Liver (tissue), 3 donors: ENCODE measurements at regions not wholly inside any gene's neighbourhood (a gene's known extent, or its start where the extent isn't known, plus 50 kb on each side); places are given as distances from the start of the nearest gene placed in this dataset.

Experiments
- EGR1 ChIP-seq, 2 donors: IDR thresholded peaks; 2 replicates each; pipeline ENCODE4 v1.6.1; 2016 to 2018; ENCODE audit warnings: antibody characterized with exemption in 2 of 2, low read depth in 2 of 2
- GABPA ChIP-seq, 2 donors: IDR thresholded peaks in 1 of 2; conservative IDR thresholded peaks in 1 of 2; 2 replicates each; pipeline ENCODE4 v1.6.1; 2016; ENCODE audit warnings: antibody characterized with exemption in 2 of 2, mild to moderate bottlenecking in 1 of 2, moderate library complexity in 1 of 2
- RAD21 ChIP-seq, 2 donors: IDR thresholded peaks; 2 replicates each; pipeline ENCODE4 v1.6.1; 2016; ENCODE audit warnings: antibody characterized with exemption in 2 of 2, mild to moderate bottlenecking in 2 of 2
- RXRA ChIP-seq, 2 donors: IDR thresholded peaks; 2 replicates each; pipeline ENCODE4 v1.6.1; 2017 to 2018; ENCODE audit warnings: antibody characterized with exemption in 2 of 2, mild to moderate bottlenecking in 1 of 2
- TF ChIP-seq, protein P1 (sequence below): fragments of 150-350 bp; IDR thresholded peaks from 2 replicates; pipeline ENCODE4 v1.5.1; 2017; ENCODE audit warnings: improper control_type of control experiment, low read depth, low read length; ENCODE audit not compliant: missing input control
- TF ChIP-seq, protein P2 (sequence below): IDR thresholded peaks from 2 replicates; pipeline ENCODE4 v1.6.1; 2016; ENCODE audit warnings: antibody characterized with exemption, mild to moderate bottlenecking
- TF ChIP-seq, protein P3 (sequence below): IDR thresholded peaks from 2 replicates; pipeline ENCODE4 v1.6.1; 2016; ENCODE audit warnings: antibody characterized with exemption
- donor health status: healthy.
- donor health status: healthy.

DNA sequence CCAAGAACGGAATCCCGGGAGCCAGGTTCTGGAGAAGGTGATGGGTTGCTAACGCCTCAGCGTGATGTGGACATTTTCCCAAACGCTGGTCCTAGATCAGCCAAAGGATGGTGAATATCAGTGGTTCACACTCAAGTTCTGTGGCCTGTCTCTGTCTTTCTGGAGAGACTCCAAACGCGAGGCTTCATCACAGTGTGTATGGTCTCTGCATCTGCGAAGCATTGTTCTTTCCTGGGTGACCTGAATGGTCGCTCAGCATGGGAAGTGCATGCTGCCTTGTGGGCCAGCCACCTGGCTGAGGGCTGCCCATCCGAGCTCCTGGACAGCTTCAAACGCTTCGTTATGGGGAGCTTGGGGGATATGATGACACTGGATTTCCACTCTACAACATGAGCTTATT is 810.0 kb downstream of the TBC1D22A start:
- TF ChIP-seq, protein P1, sequence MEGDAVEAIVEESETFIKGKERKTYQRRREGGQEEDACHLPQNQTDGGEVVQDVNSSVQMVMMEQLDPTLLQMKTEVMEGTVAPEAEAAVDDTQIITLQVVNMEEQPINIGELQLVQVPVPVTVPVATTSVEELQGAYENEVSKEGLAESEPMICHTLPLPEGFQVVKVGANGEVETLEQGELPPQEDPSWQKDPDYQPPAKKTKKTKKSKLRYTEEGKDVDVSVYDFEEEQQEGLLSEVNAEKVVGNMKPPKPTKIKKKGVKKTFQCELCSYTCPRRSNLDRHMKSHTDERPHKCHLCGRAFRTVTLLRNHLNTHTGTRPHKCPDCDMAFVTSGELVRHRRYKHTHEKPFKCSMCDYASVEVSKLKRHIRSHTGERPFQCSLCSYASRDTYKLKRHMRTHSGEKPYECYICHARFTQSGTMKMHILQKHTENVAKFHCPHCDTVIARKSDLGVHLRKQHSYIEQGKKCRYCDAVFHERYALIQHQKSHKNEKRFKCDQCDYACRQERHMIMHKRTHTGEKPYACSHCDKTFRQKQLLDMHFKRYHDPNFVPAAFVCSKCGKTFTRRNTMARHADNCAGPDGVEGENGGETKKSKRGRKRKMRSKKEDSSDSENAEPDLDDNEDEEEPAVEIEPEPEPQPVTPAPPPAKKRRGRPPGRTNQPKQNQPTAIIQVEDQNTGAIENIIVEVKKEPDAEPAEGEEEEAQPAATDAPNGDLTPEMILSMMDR = no peak
- TF ChIP-seq, protein P2, sequence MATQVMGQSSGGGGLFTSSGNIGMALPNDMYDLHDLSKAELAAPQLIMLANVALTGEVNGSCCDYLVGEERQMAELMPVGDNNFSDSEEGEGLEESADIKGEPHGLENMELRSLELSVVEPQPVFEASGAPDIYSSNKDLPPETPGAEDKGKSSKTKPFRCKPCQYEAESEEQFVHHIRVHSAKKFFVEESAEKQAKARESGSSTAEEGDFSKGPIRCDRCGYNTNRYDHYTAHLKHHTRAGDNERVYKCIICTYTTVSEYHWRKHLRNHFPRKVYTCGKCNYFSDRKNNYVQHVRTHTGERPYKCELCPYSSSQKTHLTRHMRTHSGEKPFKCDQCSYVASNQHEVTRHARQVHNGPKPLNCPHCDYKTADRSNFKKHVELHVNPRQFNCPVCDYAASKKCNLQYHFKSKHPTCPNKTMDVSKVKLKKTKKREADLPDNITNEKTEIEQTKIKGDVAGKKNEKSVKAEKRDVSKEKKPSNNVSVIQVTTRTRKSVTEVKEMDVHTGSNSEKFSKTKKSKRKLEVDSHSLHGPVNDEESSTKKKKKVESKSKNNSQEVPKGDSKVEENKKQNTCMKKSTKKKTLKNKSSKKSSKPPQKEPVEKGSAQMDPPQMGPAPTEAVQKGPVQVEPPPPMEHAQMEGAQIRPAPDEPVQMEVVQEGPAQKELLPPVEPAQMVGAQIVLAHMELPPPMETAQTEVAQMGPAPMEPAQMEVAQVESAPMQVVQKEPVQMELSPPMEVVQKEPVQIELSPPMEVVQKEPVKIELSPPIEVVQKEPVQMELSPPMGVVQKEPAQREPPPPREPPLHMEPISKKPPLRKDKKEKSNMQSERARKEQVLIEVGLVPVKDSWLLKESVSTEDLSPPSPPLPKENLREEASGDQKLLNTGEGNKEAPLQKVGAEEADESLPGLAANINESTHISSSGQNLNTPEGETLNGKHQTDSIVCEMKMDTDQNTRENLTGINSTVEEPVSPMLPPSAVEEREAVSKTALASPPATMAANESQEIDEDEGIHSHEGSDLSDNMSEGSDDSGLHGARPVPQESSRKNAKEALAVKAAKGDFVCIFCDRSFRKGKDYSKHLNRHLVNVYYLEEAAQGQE = no peak
- TF ChIP-seq EGR1 (IDR thresholded peaks at IDR 0.05; ENCODE audit: low read depth in 2 of 2) (no peak), RXRA (IDR thresholded peaks at IDR 0.05) (no peak), GABPA (IDR thresholded peaks at IDR 0.05 in 1 of 2, conservative IDR thresholded peaks at IDR 0.05 in 1 of 2) (no peak), RAD21 (IDR thresholded peaks at IDR 0.05) (no peak)
- TF ChIP-seq, protein P3, sequence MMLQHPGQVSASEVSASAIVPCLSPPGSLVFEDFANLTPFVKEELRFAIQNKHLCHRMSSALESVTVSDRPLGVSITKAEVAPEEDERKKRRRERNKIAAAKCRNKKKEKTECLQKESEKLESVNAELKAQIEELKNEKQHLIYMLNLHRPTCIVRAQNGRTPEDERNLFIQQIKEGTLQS = no peak
